GM19438 (cell line): ENCODE measurements at regions not wholly inside any gene's neighbourhood (a gene's known extent, or its start where the extent isn't known, plus 50 kb on each side); places are given as distances from the start of the nearest gene placed in this dataset.
A peak's percentile ranks its signal among the peaks of the same experiment; 100 is the strongest.
"Not testable (repeated sequence)": the region's sequence is repeated elsewhere in the genome, so short reads cannot be mapped to it uniquely, and the experiment has no call there.

Experiments used
- ATAC-seq: cut with Tn5 transposase; IDR thresholded peaks from one replicate; pipeline ENCODE4 v1.9.1; 2021; ENCODE audit warnings: low read depth; ENCODE audit not compliant: unreplicated experiment

DNA sequence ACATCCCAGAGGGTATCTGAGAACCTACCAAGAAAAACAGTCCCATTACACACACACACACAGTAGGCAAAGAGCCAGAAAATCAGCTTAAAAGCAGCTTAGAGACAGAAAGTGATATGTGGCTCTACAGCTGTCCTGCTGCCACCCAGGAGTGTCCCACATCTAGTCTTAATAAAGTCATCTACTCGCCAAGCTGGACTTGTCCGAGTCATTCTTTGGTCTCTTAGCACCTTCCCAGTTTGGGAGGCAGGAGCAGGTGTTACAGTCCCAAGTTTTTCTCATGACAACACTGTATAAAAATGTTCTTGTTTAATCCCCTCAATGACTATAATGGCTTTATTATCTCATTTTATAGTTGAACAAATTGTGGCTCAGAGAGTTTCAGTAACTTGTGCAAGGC, 252.5 kb upstream of the CASK start:
- no peak for ATAC-seq

DNA sequence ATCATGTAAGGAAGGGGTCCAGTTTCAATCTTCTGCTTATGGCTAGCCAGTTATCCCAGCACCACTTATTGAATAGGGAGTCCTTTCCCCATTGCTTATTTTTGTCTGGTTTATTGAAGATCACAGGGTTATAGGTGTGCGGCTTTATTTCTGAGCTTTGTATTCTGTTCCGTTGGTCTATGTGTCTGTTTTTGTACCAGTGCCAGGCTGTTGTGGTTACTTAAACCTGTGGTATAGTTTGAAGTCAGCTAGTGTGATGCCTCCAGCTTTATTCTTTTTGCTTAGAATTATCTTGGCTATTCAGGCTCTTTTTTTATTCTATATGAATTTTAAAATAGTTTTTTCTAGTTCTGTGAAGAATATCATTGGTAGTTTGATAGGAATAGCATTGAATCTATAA, 234.6 kb upstream of the CASK start:
- ATAC-seq = not testable (repeated sequence)

DNA sequence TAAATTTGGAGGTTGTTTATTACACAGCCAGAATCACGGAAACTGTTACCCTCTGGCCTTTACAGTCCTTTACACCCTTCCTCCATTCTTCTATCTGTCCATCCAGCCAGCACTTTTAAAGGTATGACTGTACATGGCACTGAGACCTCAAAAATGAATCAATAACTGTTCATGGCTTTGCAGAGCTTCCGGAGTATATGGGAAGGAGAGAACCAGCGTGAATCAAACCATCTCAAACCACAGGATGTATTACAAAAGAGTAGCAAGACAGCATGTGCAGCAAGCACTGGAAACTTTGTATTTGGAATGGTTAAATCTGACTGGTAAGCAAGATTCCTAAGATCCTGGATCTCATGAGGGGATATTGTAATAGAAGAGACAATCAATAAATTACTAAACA, 228.5 kb upstream of the CASK start:
- ATAC-seq = no peak

DNA sequence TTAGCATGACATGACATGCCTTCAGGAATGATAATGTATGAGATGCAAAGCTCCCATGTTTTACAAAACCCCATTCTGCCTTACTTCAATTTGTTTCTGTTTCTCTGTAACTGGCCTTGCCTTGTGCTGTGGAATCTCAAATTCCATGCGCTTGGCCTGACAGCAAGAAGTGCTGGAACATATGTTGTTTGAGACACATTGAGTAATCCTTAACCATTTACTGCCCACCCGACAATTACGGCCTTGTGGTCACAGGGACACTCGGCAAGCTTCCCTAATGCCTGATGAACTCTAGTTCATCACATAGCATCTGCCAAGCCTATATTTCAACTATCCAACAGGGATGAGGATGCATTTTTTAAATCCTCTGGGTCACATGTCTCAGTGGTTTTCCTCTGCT, 226.4 kb upstream of the CASK start:
- ATAC-seq = no peak

DNA sequence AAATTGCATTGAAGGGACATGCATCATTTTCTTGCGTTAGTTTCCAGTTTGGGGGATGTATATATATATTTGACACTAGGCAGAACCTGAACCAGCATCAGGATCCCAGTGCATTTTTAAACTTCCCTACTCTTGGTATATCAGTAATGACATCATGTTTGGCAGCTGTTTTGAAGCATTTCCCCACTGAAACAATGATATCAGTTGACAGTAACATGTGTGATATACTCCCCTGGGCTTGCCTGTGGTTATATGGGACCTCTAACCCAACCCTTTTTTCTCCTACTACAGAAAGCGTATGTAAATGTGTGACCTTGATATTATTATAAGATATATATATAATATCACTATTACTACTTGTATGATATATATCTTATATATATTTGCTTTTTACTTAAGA, 225.9 kb upstream of the CASK start:
- no peak for ATAC-seq

DNA sequence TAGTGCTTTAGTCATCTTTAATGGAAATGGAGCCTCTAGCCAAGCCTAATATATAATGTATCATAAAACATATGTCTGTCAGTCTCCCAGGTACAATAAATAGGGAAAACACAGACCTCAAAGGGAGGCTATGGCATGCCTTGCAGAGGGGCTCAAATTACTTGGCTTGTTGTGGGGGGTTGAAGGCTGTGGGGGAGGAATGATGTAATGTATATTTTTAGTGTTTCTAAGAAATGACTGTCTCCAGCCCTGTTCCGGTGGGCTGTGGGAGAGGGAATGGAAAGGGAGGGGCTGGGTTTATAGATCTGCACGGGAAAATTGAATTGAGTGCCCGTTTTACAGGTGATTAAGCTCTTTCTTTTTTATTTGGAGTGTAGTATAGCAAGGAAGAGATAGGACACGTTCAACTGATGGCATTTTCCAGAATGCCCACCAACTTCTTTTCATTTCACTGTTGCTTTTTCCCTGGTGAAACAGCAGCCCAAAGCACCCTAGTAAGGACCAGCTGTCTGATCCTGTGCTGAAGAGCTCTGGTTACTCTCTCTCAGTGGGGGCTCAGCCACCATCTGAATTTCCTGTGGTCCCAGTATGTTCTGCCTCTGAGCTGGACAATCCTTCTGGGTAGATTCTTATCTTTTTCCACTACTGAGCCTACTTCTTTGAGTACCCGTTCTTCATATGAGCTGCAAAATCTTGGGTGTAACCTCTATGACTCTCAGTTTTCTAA, 220.7 kb upstream of the CASK start:
- no peak for ATAC-seq

DNA sequence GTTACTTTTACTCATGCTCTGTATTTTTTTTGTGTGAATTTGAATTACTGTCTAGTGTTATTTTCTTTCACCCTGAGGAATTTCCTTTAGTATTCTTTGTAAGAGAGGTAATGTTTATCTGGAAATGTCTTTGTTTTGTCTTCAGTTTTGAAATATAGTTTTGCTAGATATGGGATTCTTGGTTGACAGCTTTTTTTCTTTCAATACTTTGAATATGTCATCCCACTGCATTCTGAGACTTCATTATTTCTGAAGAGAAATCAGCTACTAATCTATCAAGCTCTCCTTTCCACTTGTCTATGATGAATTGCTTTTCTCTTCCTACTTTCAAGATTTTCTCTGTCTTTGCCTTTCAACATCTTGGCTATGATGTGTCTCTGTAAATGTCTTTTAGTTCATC, 217.0 kb upstream of the CASK start:
- ATAC-seq = no peak

DNA sequence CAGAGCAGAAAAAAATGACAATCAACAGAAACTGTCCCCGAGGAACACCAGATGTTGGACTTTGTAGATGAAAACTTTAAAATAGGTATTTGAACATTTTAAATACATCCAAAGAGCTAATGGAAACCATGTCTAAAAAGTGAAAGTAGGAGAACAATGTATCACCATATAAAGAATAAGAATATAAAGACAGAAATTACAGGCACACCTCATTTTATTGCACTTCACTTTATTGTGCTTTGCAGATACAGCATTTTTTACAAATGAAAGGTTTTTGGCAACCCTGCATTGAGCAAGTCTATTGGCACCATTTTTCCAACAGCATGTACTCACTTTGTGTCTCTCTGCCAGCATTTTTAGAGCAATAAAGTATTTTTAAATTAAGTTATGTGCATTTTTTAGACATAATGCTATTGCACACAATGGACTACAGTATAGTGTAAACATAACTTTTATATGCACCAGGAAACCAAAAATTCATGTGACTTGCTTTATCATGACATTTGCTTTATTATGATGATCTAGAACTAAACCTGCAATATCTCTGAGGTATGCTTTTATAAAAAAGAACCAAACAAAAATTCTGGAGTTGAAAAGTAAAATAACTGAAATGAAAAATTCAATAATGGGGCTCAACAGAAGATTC, 212.4 kb upstream of the CASK start:
- ATAC-seq = no peak

DNA sequence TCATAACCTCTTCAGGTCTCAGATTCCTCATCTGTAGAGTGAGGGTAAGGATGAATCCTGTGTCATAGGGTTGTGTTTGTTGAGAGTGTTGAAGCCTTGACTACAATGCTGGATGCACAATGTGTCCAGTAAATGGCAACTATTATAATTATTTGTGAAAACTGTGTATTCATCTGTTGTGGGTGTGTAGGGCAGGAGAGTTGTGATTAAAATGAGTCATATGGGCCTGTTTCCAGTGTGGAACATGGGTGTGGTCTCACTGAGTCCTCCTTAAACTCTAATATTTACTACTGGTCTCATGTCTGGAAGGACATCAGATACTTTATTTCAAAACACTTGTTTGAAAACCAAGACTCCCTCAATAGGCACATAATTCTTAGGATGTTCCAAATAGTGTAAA, 208.5 kb upstream of the CASK start:
- ATAC-seq = no peak

DNA sequence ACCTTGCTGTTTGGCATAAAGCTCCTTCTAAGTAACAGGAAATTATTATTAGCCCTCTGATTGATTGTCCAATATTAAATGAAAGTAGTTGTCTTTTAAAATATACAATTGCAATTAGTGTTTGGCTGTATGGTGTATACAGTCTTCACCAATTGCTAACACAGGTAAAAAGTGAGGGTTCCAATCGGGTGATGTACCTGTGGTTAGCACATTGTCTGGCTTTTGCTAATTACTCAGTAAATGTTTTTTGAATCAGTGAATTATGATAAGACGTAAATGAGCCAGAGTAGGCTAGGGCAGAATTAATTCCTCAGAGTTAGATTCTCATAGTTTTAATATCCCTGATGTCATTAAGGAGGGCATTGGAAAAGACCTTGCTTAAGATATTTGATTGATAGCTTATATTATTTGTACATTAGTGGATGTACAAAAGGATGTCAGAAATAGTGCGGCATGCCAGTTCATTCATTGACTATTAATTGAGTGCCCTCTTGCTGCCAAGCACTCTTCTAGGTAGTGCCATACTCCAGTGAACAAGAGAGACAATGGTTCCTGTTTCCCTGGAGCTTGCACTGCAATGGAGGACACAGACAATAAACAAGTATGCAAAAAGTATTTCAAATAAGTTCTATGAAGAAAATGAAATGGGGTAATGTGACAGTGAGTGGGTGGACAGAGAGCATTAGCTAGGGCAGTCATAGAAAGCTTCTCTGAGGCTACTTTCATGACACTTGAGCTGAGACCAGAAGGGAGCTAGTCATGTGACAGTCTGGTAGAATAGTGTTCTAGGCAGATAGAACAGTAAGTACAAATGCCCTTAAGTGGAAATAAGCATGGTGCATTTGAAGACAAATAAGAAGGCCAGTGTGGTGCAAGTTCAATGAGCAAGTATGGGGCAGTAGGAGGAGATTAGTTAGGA, 205.9 kb upstream of the CASK start:
- no peak for ATAC-seq

DNA sequence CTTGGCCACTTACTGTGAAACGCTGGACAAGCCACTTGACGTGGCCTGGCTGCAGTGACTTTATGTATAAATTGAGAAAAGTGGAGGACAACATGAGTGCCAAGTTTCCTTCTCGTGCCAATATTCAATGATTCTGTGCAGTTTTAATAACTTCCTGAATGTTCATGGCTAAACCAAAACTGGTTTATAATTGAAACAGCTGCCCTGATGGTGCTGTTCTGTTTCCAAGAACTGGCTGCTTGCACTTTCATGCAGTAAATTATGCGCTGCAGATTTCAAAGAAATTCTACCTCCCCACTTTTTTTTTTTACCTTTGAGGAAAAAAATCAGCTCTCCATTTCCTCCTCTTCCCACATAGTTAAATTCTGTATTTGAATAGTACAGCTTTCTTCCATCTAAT, 205.2 kb upstream of the CASK start:
- no peak for ATAC-seq

DNA sequence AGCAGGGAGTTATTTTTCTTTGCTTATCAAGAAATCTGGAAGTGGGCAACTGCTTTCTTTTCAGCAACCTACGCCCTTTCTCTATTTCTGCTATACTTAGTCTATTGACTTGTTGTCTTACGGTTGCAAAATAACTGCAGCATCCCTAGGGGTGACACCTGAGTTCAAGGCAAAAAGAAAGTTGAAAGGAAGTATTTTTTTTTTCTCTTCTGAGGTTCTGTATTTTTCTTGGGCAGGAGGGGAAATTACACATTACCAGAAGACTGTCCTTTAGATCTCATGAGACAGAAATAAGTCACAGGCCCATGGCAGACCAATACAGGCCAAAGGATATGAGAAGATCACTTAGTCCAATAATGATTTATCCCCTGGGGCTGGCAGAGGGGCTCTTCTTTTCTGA, 204.7 kb upstream of the CASK start:
- ATAC-seq = peak; percentile 60

DNA sequence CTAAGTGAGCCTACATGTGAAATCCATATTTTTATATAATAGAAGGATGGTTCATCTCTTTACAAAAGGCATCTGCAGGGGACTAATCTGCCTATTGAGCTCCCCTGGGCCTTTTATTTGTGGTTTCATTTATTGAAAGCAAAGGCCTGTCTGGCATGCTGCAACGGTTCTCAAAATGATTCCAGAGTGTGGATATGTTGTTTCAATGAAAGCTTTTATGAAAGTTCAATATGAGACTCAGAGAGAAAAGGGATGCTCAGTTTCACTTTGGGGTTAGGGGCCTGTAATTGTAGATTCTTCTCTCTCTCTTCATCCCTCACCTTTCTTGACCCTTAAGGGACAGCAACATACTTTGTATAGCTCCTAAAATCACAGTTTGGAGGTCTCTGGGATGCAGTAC, 204.2 kb upstream of the CASK start:
- ATAC-seq = no peak

DNA sequence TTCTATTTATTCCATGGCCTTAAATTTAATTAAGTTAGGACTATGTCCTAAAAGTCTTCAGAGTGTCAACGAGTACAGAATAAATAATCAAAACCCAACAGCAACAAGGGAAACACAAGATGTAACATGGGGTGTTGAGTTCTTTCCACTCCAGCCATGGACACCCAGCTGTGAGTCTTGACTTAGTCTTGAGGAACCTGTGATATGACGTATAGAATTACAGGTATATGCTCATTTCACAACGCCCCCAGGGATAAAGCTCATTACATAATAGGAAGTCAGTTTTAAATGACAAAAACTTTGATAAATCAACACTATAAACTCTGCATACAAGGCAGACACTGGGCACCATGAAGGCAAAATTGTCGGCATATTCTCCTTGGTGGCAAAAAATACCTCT, 200.0 kb upstream of the CASK start:
- ATAC-seq = no peak

DNA sequence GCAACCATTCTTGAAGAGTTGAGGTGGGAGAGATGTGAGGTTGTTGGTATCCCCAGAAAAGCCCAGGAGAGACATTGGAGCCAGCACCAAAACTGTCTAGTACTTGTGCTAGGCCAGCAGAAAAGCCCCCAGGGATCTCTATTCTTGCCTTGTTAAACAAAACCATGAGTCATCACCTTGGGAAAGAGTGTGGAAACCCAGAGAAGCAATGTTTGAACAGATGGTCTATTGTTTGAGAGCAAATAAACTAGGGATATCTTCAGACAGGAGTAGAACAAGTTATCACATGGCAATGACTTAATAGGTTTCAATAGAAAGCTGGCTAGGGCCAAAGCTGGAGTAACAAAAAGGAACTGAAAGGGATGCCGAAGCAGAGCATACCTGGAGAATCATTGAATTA, 195.7 kb upstream of the CASK start:
- no peak for ATAC-seq

DNA sequence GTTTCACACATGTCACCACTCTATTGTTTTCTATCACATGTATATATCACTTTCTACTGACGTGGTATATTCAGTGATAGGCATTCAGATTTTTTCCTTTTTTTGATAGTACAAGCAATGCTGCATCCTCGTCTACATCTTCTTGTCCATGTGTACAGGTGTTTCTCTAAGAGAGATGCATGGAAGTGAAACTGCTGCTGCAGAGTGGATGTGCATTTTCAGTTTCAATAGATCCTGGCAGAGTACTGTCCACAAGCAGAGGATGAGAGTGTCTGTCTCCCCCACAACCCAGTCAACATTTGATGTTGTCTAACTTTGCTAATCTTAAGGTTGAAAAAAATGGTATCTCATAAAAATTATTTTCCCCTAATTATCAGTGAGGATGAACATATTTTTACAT, 194.0 kb upstream of the CASK start:
- peak; percentile 95 for ATAC-seq

DNA sequence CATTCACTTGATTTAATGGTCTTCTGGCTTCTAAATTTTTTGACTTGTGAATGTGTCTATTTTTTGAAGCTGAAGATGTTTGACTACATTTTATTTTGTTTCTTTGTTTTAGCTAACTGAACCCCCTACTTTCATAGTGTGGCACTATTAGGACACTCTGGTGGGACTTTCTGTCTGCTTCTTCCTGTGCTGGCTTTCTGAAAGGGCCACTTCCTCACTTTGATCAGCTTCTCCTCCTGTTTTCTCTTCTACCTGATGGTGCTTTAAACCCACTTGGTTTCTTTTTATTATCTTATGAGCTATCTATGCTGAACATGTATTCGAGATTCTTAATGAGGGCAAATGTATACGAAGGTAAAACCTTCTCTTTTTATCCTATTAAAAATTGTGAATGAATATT, 186.1 kb upstream of the CASK start:
- no peak for ATAC-seq

DNA sequence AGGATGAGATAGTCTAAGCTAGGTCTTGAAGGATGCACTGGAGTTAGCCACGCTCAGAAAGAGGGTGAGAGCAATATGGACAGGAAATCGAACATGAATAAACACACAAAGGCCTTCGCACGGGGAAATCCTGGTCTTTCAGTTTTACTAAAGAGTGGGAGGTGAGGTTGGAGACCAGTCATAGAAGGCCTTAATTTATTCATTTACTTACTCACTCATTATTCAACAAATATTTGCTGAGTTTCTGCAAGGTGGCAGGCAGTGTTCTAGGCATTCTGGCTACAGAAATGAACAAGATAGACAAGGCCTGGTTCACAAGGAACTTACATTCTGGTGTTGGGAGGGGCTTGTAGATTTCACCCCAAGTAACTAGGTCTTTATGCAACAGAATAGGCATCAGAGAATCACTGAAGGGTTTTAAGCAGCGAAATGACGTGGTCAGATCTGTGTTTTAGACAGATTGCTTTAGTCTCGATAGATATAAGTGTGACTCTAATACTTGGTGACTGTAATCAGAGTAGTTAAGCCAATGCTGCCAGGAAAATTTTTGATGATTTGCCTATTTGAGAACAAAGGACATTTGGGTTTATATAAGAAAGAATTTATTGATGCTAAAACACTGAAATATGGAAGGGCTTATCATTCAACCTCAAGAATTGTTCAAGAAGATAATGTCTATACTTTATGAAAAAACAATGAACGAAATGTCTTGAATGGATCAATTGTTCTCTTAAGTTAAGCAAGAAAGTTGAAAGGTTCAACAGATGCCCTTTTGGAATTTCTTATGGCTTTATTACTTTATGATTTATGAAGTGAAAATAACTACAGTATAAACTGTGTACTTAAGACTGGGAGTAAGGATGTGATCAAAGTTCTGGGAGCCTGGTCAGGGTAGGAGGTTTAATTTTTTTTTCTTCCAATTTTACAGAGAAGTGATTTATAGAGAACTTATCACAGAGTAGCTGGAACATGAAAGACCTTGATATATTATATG, 184.4 kb upstream of the CASK start:
- no peak for ATAC-seq

DNA sequence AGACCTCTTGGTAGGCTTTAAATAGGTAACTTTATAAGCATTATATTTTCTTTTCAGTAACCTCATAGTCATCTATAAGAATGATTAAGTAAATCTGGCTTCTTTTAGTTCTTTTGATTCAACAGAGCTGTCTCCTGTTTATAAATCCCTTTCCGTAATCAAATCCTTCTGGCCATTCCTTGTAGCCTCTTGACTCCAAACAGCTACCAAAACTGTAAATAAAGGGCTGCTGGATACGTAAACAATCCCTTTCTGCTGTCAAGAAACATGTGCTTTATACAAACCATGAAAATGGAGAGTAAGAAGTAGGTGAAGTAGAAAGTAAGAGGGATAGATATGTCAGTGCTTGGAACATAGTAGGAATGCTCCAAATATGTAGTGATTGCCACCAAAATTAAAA, 183.2 kb upstream of the CASK start:
- no peak for ATAC-seq

DNA sequence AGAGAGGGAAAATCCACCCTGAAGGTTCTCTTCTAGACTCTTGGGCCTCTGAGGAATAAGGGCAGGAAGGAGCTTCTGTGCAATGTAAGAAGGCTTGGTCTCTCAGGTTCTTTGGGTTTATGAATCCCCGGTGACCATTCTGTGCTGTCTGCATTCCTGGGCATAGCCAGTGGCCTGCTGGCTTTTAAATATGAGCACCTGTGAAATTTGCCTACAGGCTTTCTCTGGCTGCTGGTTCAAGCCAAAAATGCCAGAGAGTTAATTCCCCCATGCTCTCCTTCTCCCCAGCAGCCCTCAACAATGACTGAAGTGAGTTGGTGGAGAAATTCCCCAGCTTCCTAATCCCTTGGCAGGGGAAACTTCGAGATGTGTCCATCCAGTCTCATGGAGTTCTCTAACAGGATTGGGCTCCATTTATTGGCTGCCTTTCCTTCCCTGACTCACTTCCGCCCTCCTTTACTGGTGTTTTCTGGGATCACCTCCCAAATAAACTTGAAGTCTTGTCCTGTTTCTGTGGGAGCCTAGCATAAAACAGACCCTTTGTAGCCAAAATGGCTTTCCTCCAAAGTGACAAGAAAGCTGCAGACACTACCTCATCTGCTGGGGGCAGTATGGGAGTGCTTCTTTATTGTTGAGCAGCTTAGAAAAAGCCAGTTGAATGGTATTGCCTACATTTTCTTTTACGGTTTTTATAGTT, 179.4 kb upstream of the CASK start:
- no peak for ATAC-seq
